Mesendoderm (in vitro differentiated cells): ENCODE measurements at regions not wholly inside any gene's neighbourhood (a gene's known extent, or its start where the extent isn't known, plus 50 kb on each side); places are given as distances from the start of the nearest gene placed in this dataset.

ENCODE experiments used
- DNase-seq: peaks from one replicate; pipeline ENCODE4 v3.0.0; 2013
- H2AK5ac ChIP-seq: 2 replicates; pipeline ENCODE4 v1.6.1; 2013; ENCODE audit warnings: low read length, inconsistent platforms
- H2BK120ac ChIP-seq: 2 replicates; pipeline ENCODE4 v1.6.1; 2013; ENCODE audit warnings: low read depth, mild to moderate bottlenecking, low read length, moderate library complexity, mixed read lengths
- H2BK15ac ChIP-seq: replicated peaks from 2 replicates; pipeline ENCODE4 v1.6.1; 2013; ENCODE audit warnings: low read depth, mild to moderate bottlenecking, moderate library complexity
- H2BK5ac ChIP-seq: 2 replicates; pipeline ENCODE4 v1.6.1; 2013; ENCODE audit warnings: low read length, inconsistent platforms
- H3K18ac ChIP-seq: 2 replicates; pipeline ENCODE4 v1.6.1; 2013; ENCODE audit warnings: mild to moderate bottlenecking, low read length, mixed read lengths
- H3K23ac ChIP-seq: one replicate; pipeline ENCODE4 v1.6.1; 2013; ENCODE audit warnings: low read length
- H3K27ac ChIP-seq: 2 replicates; pipeline ENCODE4 v1.5.1; 2013; ENCODE audit warnings: low read depth, mild to moderate bottlenecking, inconsistent platforms, low read length, moderate library complexity
- H3K27me3 ChIP-seq: 2 replicates; pipeline ENCODE4 v1.6.1; 2013; ENCODE audit warnings: low read length, control low read depth, mild to moderate bottlenecking, inconsistent platforms; ENCODE audit not compliant: insufficient read depth, poor library complexity
- H3K36me3 ChIP-seq: 2 replicates; pipeline ENCODE4 v1.6.1; 2013; ENCODE audit warnings: low read length, inconsistent platforms; ENCODE audit not compliant: control insufficient read depth, insufficient read depth
- H3K4ac ChIP-seq: one replicate; pipeline ENCODE4 v1.6.1; 2013; ENCODE audit warnings: low read depth, mild to moderate bottlenecking, low read length, moderate library complexity
- H3K4me1 ChIP-seq: 2 replicates; pipeline ENCODE4 v1.6.1; 2013; ENCODE audit warnings: low read depth, low read length, inconsistent platforms; ENCODE audit not compliant: control insufficient read depth
- H3K4me2 ChIP-seq: 2 replicates; pipeline ENCODE4 v1.6.1; 2013; ENCODE audit warnings: low read length
- H3K4me3 ChIP-seq: 2 replicates; pipeline ENCODE4 v1.5.1; 2013; ENCODE audit warnings: mild to moderate bottlenecking, low read length
- H3K56ac ChIP-seq: one replicate; pipeline ENCODE4 v1.6.1; 2013; ENCODE audit warnings: low read length
- H3K79me1 ChIP-seq: 2 replicates; pipeline ENCODE4 v1.6.1; 2013; ENCODE audit warnings: low read length, inconsistent platforms
- H3K79me2 ChIP-seq: 2 replicates; pipeline ENCODE4 v1.6.1; 2013; ENCODE audit warnings: mild to moderate bottlenecking, low read length; ENCODE audit not compliant: control insufficient read depth, insufficient read depth
- H3K9ac ChIP-seq: 2 replicates; pipeline ENCODE4 v1.6.1; 2013; ENCODE audit warnings: low read length, inconsistent platforms
- H4K5ac ChIP-seq: one replicate; pipeline ENCODE4 v1.6.1; 2013; ENCODE audit warnings: low read length
- H4K8ac ChIP-seq: one replicate; pipeline ENCODE4 v1.6.1; 2013; ENCODE audit warnings: low read depth, mild to moderate bottlenecking, control low read depth, low read length, moderate library complexity
- WGBS: extraction: QIAGEN DNeasy Blood & Tissue Kit; methylation state at CpG from one replicate; pipeline ENCODE4 v1.1.7; 2013; ENCODE audit warnings: low lambda C conversion rate, missing lambda C conversion rate; ENCODE audit not compliant: insufficient coverage; ENCODE audit errors: extremely low coverage; 5-methylcytosine and 5-hydroxymethylcytosine counted together

- Histone ChIP-seq H3K27ac (no peak overlapping the region), H3K18ac (no peak overlapping the region), H3K4ac (no peak overlapping the region), H3K79me2 (no peaks in the 10 kb centered on the region), H2BK15ac (no peak overlapping the region), H4K8ac (no peak overlapping the region), H4K5ac (no peak overlapping the region), H3K36me3 (no peaks in the 10 kb centered on the region), H3K4me3 (no peak overlapping the region), H3K4me1 (no peaks in the 10 kb centered on the region), H2AK5ac (no peak overlapping the region), H3K56ac (no peak overlapping the region), H3K79me1 (no peaks in the 10 kb centered on the region), H3K23ac (no peak overlapping the region), H2BK120ac (no peak overlapping the region), H3K4me2 (no peak overlapping the region), H3K27me3 (no peaks in the 10 kb centered on the region), H3K9ac (no peak overlapping the region), H2BK5ac (no peak overlapping the region)
- no peak for DNase-seq
- no CpG with 5 or more reads among the region's 4 CpGs for WGBS
Measured at GRCh38 chr4:156710365-156711192, 261.0 kb downstream of the PDGFC start.

GRCh38 chr4:156705311-156705710 is 266.3 kb downstream of the PDGFC start:
- Histone ChIP-seq H3K36me3 (no peaks in the 10 kb centered on the region), H3K4me3 (no peak overlapping the region), H2BK5ac (no peak overlapping the region), H3K56ac (no peak overlapping the region), H4K5ac (no peak overlapping the region), H2AK5ac (no peak overlapping the region), H2BK15ac (no peak overlapping the region), H3K4me1 (no peaks in the 10 kb centered on the region), H3K4ac (no peak overlapping the region), H3K18ac (no peak overlapping the region), H3K27me3 (no peaks in the 10 kb centered on the region), H3K4me2 (no peak overlapping the region), H2BK120ac (no peak overlapping the region), H4K8ac (no peak overlapping the region), H3K79me1 (no peaks in the 10 kb centered on the region), H3K23ac (no peak overlapping the region), H3K27ac (no peak overlapping the region), H3K9ac (no peak overlapping the region), H3K79me2 (no peaks in the 10 kb centered on the region)
- DNase-seq = no peak
- no CpG with 5 or more reads among the region's 1 CpG for WGBS

DNA sequence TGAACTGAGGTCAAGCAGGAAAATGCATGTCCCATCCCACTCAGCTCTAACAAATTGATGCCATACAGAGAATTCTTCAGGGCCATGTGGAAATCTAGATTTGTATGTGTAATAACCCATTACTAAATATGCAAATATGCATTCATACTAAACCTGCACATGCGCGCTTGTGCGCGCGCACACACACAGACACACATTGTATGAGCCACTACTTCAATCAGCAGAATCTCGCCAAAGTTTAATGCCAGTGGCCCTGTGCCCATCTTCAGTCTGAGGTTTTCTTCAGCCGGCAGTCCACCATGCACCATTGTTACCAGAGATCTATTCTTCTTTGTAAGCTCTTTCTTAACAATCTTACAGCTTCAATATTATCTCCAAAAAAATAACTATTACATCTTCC is 276.4 kb downstream of the PDGFC start:
- Histone ChIP-seq H4K5ac (no peak overlapping the region), H3K4ac (no peak overlapping the region), H2BK15ac (no peak overlapping the region), H3K27ac (no peak overlapping the region), H3K23ac (no peak overlapping the region), H3K27me3 (no peaks in the 10 kb centered on the region), H4K8ac (no peak overlapping the region), H3K4me3 (no peak overlapping the region), H3K56ac (no peak overlapping the region), H3K4me1 (no peaks in the 10 kb centered on the region), H2BK5ac (no peak overlapping the region), H3K9ac (no peak overlapping the region), H3K79me2 (no peaks in the 10 kb centered on the region), H3K36me3 (no peaks in the 10 kb centered on the region), H3K4me2 (no peak overlapping the region), H2AK5ac (no peak overlapping the region), H3K79me1 (no peaks in the 10 kb centered on the region), H2BK120ac (no peak overlapping the region), H3K18ac (no peak overlapping the region)
- DNase-seq = no peak
- no CpG with 5 or more reads among the region's 7 CpGs for WGBS

DNA sequence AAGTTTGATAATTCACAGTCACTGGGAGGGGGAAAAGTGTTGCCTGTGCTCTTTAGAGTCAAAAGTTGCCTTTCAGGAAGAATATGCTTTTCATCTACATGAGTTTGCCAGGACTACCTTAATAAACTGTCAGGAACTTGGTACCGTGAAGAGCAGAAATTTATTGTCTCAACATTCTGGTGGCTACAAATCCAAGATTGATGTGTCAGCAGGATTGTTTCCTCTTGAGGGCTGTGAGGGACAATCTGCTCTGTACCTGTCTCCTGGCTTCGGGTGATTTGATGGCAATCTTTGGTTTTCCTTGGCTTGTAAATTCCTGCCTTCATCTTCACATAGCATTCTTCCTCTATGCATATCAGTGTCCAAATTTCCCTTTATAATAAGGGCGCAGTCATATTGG is 277.2 kb downstream of the PDGFC start:
- Histone ChIP-seq H4K5ac (no peak overlapping the region), H3K4ac (no peak overlapping the region), H2AK5ac (no peak overlapping the region), H3K4me2 (no peak overlapping the region), H3K56ac (no peak overlapping the region), H3K4me1 (no peaks in the 10 kb centered on the region), H2BK15ac (no peak overlapping the region), H3K18ac (no peak overlapping the region), H3K27ac (no peak overlapping the region), H3K27me3 (no peaks in the 10 kb centered on the region), H4K8ac (no peak overlapping the region), H3K9ac (no peak overlapping the region), H3K4me3 (no peak overlapping the region), H3K36me3 (no peaks in the 10 kb centered on the region), H3K79me2 (no peaks in the 10 kb centered on the region), H2BK5ac (no peak overlapping the region), H3K23ac (no peak overlapping the region), H2BK120ac (no peak overlapping the region), H3K79me1 (no peaks in the 10 kb centered on the region)
- WGBS = no CpG with 5 or more reads among the region's 3 CpGs
- no peak for DNase-seq

DNA sequence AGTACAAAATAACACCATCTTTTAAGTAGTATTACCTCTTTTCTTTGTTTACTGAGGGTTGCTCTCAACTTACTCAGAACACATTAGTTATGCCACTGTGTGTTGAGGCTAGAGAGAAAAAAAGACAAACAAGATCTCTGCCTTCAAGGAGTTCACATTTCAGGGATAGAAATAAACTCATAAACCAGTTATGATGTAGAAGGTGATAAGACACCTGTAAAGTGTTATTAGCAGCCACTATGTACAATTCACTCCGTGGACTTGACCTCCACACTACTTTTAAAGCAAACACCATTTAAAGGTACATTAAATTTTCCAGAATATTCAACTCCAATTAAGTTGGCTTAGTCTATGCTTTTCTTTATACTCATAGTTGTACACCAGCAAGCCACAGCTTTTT is 278.0 kb downstream of the PDGFC start:
- no peak overlapping the region for H2AK5ac ChIP-seq

DNA sequence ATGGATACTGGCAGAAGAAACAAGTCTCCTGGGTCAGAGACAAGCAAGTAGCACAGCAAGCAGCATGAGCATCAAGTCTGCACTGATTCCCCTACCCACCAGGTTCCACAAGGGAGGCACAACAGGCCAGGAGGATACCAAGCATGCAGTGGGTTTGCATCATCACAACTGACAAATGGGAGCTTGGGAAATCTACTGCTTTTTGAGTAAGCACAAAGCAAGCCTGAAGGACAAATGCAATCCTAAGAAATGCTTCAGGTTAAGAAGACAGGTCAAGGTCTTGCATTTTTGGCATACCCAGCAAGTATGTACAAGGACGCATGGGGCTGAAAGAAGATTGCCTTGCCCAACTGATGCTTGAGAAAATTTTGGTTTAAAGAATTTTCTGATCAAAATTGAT is 279.6 kb downstream of the PDGFC start:
- no peak overlapping the region for H3K27ac ChIP-seq
- H3K4me2 ChIP-seq = no peak overlapping the region
- H2AK5ac ChIP-seq = no peak overlapping the region
- H3K36me3 ChIP-seq = no peaks in the 10 kb centered on the region
- no peaks in the 10 kb centered on the region for H3K79me2 ChIP-seq
- no peak overlapping the region for H2BK120ac ChIP-seq
- no peak overlapping the region for H4K5ac ChIP-seq
- no peak overlapping the region for H4K8ac ChIP-seq
- no peaks in the 10 kb centered on the region for H3K4me1 ChIP-seq
- H2BK15ac ChIP-seq = no peak overlapping the region
- no peak overlapping the region for H3K9ac ChIP-seq
- no peak overlapping the region for H3K18ac ChIP-seq
- H3K56ac ChIP-seq = no peak overlapping the region
- H3K79me1 ChIP-seq = no peaks in the 10 kb centered on the region
- no peak overlapping the region for H3K4ac ChIP-seq
- H3K23ac ChIP-seq = no peak overlapping the region
- H2BK5ac ChIP-seq = no peak overlapping the region
- no peaks in the 10 kb centered on the region for H3K27me3 ChIP-seq
- DNase-seq = peak; percentile 45
- no CpG with 5 or more reads among the region's 1 CpG for WGBS
- H3K4me3 ChIP-seq = no peak overlapping the region

More for the DNA sequence above, 278.0 kb downstream of the PDGFC start:
- no peak for DNase-seq
- H4K8ac ChIP-seq = no peak overlapping the region
- no peaks in the 10 kb centered on the region for H3K79me1 ChIP-seq
- no peak overlapping the region for H3K56ac ChIP-seq
- no peak overlapping the region for H3K23ac ChIP-seq
- H2BK15ac ChIP-seq = no peak overlapping the region
- no peak overlapping the region for H4K5ac ChIP-seq
- no peak overlapping the region for H3K4me3 ChIP-seq
- H3K79me2 ChIP-seq = no peaks in the 10 kb centered on the region
- no peak overlapping the region for H3K9ac ChIP-seq
- H3K27me3 ChIP-seq = no peaks in the 10 kb centered on the region
- H3K4ac ChIP-seq = no peak overlapping the region
- no peaks in the 10 kb centered on the region for H3K36me3 ChIP-seq
- H3K4me2 ChIP-seq = no peak overlapping the region
- no peaks in the 10 kb centered on the region for H3K4me1 ChIP-seq
- WGBS = no CpG with 5 or more reads among the region's 1 CpG
- no peak overlapping the region for H3K27ac ChIP-seq
- no peak overlapping the region for H3K18ac ChIP-seq
- H2BK120ac ChIP-seq = no peak overlapping the region
- H2BK5ac ChIP-seq = no peak overlapping the region
